ENCODE measurements at regions not wholly inside any gene's neighbourhood (a gene's known extent, or its start where the extent isn't known, plus 50 kb on each side); places are given as distances from the start of the nearest gene placed in this dataset.
"Not testable (repeated sequence)": the region's sequence is repeated elsewhere in the genome, so short reads cannot be mapped to it uniquely, and the experiment has no call there.

DNA sequence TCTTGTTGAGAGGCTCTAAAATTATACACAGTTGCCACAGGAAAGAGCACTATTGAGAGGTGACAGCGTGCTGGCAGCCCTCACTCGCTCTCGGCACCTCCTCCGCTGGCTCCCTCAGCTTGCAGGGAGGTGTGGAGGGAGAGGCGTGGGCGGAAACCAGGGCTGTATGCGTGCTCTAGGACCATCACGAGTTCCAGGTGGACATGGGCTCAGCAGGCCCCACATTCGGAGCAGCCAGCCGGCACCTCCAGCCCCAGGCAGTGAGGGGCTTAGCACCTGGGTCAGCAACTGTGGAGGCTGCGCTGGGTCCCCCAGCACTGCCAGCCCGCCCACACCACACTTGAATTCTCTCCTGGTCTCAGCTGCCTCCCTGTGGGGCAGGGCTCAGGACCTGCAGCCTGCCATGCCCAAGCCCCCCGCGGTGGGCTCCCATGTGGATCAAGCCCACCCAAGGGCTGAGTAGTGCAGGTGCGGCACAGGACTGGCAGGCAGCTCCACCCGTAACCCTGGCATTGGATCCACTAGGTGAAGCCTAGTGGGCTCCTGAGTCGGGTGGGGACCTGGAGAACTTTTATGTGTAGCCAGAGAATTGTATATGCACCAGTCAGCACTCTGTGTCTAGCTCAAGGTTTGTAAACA lies 460.6 kb upstream of the ALCAM start:
- Mint-ChIP-seq H3K4me3 (no peak overlapping the region), H3K27me3 (no peaks in the 10 kb centered on the region), H3K27ac (no peak overlapping the region), H3K36me3 (peaks cover 3% of the 10 kb centered on the region), H3K9me3 (peaks cover 5 to 14% (median 7%) of the 10 kb centered on the region in 3 donors), H3K4me1 (peaks cover 0 to 5% (median 0%) of the 10 kb centered on the region in 3 donors)

GRCh38 chr3:104907507-104907906 lies 459.2 kb upstream of the ALCAM start:
- peaks cover 3 to 14% (median 4%) of the 10 kb centered on the region in 3 donors for H3K9me3 Mint-ChIP-seq
- H3K4me3 Mint-ChIP-seq: no peak overlapping the region
- peaks cover 0 to 5% (median 0%) of the 10 kb centered on the region in 3 donors for H3K4me1 Mint-ChIP-seq

GRCh38 chr3:104908761-104909160 lies 457.9 kb upstream of the ALCAM start:
- Mint-ChIP-seq H3K4me1 (peaks cover 0 to 5% (median 2%) of the 10 kb centered on the region in 3 donors), H3K9me3 (peaks cover 0 to 6% (median 3%) of the 10 kb centered on the region in 3 donors), H3K4me3 (no peak overlapping the region), H3K36me3 (no peaks in the 10 kb centered on the region), H3K27ac (no peak overlapping the region), H3K27me3 (peaks cover 2% of the 10 kb centered on the region)

More at GRCh38 chr3:104907507-104907906, 459.2 kb upstream of the ALCAM start:
- H3K27me3 Mint-ChIP-seq: no peaks in the 10 kb centered on the region
- H3K36me3 Mint-ChIP-seq: no peaks in the 10 kb centered on the region
- H3K27ac Mint-ChIP-seq: peak overlapping the region in 1 of 3 donors; percentile 16

DNA sequence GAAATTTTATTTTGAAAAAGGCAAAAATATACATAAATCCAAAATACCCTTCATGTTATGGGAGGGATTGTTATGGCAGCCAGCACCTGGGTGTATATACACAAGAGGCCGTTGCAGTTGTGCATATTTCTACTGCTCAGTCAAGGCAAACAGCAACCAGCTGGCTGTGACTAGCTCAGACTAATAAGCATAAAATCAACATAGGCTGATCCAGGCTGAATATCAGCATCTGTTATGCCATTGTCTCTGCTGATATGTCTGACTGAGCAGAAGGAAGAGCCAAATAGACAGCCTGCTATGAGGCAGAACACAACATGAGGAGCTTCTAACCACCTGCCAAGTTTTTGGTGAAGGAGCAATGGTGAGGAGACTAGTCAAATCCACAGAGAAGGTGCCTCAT lies 457.5 kb upstream of the ALCAM start:
- Mint-ChIP-seq H3K27me3 (peaks cover 2% of the 10 kb centered on the region), H3K27ac (no peak overlapping the region), H3K4me3 (no peak overlapping the region), H3K36me3 (no peaks in the 10 kb centered on the region), H3K9me3 (peaks cover 0 to 6% (median 3%) of the 10 kb centered on the region in 3 donors), H3K4me1 (peaks cover 0 to 5% (median 2%) of the 10 kb centered on the region in 3 donors)

DNA sequence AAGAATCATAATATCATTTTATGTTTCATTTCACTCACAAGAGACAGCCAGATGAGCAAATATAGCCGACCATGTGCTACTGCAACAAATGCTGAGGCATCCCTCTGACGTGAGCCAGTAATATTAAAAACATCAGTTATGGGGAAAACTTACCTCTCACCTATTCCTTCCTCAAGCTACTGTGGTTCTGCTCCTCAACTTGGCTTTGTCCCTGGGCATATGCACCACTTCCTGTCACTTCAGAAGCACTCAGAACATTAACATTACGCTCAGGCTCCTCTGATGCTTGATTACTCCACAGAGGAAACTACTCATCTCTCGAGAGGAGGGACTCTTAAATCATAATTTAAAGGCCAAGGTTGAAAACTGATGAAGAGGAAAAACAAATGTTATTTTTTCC lies 457.0 kb upstream of the ALCAM start:
- Mint-ChIP-seq H3K4me3 (no peak overlapping the region), H3K27me3 (peaks cover 2% of the 10 kb centered on the region)

DNA sequence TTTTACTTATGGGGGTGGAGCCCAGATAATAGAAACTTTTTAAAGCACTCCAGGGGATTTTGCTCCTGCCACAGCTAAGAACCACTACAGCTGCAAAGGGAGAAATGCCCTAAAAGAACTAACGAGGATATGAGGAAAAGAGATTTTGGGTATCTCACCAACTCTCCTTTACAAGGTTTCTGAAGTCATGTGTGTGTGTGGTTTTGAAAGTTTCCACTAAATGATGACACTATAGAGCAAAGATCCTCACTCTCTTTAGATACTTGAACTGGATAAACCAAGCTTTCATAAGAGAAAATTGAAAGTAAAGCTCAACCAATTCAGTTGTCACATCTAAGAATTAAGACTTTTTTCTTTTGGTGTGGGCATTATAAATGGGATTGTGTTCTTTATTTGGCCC lies 455.3 kb upstream of the ALCAM start:
- Mint-ChIP-seq H3K9me3 (peaks cover 0 to 3% (median 0%) of the 10 kb centered on the region in 3 donors), H3K4me1 (peaks cover 0 to 5% (median 2%) of the 10 kb centered on the region in 3 donors), H3K4me3 (no peak overlapping the region), H3K27me3 (peaks cover 2% of the 10 kb centered on the region), H3K36me3 (no peaks in the 10 kb centered on the region), H3K27ac (no peak overlapping the region)

More for the DNA sequence above, 457.0 kb upstream of the ALCAM start:
- H3K9me3 Mint-ChIP-seq: peaks cover 0 to 3% (median 0%) of the 10 kb centered on the region in 3 donors
- H3K4me1 Mint-ChIP-seq: peaks cover 0 to 5% (median 2%) of the 10 kb centered on the region in 3 donors
- H3K27ac Mint-ChIP-seq: no peak overlapping the region
- no peaks in the 10 kb centered on the region for H3K36me3 Mint-ChIP-seq

DNA sequence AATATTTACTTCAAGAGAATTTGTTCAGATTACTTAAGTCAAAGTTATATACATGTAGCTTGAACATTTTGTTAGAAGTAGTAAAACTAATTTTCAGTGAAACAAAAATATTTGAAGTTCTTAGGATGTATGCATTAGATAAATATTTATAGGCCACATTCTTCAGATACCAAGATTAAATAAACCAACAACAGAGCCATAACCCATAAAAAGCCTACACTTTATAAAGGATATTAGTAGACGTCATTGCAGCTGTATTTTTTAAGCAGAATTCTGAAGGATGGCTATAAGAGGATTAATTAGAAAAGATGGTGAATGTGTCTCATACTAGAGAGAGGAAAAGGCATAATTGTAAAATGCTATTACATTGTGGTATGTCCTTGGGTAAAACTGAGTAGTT lies 449.7 kb upstream of the ALCAM start:
- Mint-ChIP-seq H3K27ac (no peak overlapping the region), H3K36me3 (no peaks in the 10 kb centered on the region), H3K4me1 (peaks cover 0 to 2% (median 0%) of the 10 kb centered on the region in 3 donors), H3K4me3 (no peak overlapping the region), H3K27me3 (peaks cover 2% of the 10 kb centered on the region), H3K9me3 (peaks cover 0 to 11% (median 9%) of the 10 kb centered on the region in 3 donors)

- Mint-ChIP-seq H3K27ac (no peak overlapping the region), H3K4me1 (no peaks in the 10 kb centered on the region), H3K9me3 (peaks cover 2 to 11% (median 9%) of the 10 kb centered on the region in 3 donors), H3K4me3 (no peak overlapping the region), H3K36me3 (no peaks in the 10 kb centered on the region), H3K27me3 (peaks cover 1% of the 10 kb centered on the region)
These were observed 446.2 kb upstream of the ALCAM start for GRCh38 chr3:104920512-104920911.

DNA sequence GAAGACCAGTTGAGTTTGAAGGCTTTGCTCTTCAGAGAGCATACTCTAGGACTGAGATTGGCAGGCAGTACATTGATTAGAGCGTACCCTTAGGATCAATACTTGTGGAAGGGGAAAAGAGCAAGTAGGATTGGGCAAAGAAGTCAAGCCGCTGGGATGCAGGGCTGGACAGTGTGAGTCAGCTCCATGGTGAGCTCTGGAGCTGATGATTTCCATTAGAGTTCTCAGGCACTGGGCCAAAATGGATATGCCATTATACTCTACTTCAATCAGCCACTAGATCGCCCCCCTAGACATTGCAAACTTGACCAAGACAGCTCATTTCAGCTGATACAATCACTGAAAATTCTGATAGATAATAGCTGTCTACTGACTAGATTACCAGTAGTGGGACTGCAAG lies 432.7 kb upstream of the ALCAM start:
- Mint-ChIP-seq H3K4me3 (no peak overlapping the region), H3K9me3 (peaks cover 0 to 6% (median 0%) of the 10 kb centered on the region in 3 donors), H3K4me1 (no peaks in the 10 kb centered on the region), H3K27ac (no peak overlapping the region), H3K27me3 (peaks cover 2% of the 10 kb centered on the region), H3K36me3 (peaks cover 3% of the 10 kb centered on the region)

GRCh38 chr3:104935613-104936012 lies 431.1 kb upstream of the ALCAM start:
- no peaks in the 10 kb centered on the region for H3K4me1 Mint-ChIP-seq
- H3K27me3 Mint-ChIP-seq: peaks cover 2% of the 10 kb centered on the region
- no peak overlapping the region for H3K4me3 Mint-ChIP-seq
- H3K27ac Mint-ChIP-seq: no peak overlapping the region
- H3K9me3 Mint-ChIP-seq: peaks cover 0 to 4% (median 0%) of the 10 kb centered on the region in 3 donors
- peaks cover 3% of the 10 kb centered on the region for H3K36me3 Mint-ChIP-seq

DNA sequence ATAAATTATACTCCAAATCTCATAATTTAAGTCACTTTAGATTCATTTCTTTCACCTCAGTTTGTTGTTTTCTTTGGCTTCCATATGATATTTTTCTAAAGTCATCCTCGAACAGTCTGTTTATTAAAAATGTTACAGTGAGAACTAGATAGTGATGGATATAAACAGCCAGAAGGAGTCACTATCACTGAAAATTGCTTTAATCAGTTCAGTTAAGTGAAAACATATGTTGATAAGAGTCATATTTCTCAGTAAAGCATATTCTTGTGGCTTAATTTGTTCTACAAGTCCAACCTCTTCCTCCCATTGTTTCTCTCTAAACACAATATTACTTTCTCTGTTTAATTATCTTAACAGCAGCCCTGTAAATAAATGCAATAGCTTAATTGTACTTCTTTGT lies 427.5 kb upstream of the ALCAM start:
- Mint-ChIP-seq H3K4me3 (no peak overlapping the region), H3K36me3 (peaks cover 3% of the 10 kb centered on the region), H3K9me3 (peaks cover 0 to 2% (median 0%) of the 10 kb centered on the region in 3 donors), H3K27me3 (peaks cover 2% of the 10 kb centered on the region), H3K4me1 (no peaks in the 10 kb centered on the region), H3K27ac (no peak overlapping the region)

- no peaks in the 10 kb centered on the region for H3K36me3 Mint-ChIP-seq
- no peak overlapping the region for H3K4me3 Mint-ChIP-seq
- H3K9me3 Mint-ChIP-seq: peaks cover 0 to 4% (median 4%) of the 10 kb centered on the region in 3 donors
- no peak overlapping the region for H3K27ac Mint-ChIP-seq
- H3K4me1 Mint-ChIP-seq: no peaks in the 10 kb centered on the region
- H3K27me3 Mint-ChIP-seq: peaks cover 2% of the 10 kb centered on the region
These were observed 424.9 kb upstream of the ALCAM start for GRCh38 chr3:104941785-104942184.

DNA sequence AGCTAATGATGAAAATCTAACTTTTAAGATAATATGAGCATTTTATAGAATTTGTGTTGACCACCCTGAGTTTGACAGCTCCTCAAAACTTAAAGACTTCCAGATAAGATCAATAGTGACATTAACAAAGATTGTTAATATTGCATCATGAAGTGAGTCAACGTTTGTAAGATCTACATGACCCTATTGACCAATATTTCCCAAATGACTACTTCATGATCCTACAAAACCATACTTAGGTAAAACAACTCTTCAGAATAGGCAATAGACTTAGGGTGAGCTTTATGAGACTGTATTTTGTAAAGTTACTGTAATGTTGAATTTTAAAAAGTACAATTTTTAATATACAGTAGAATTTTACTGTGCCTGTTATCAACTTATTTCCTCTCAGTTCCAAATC lies 422.7 kb upstream of the ALCAM start:
- Mint-ChIP-seq H3K4me1 (no peaks in the 10 kb centered on the region), H3K9me3 (peaks cover 0 to 4% (median 4%) of the 10 kb centered on the region in 3 donors), H3K27ac (no peak overlapping the region), H3K27me3 (no peaks in the 10 kb centered on the region), H3K4me3 (no peak overlapping the region), H3K36me3 (no peaks in the 10 kb centered on the region)

DNA sequence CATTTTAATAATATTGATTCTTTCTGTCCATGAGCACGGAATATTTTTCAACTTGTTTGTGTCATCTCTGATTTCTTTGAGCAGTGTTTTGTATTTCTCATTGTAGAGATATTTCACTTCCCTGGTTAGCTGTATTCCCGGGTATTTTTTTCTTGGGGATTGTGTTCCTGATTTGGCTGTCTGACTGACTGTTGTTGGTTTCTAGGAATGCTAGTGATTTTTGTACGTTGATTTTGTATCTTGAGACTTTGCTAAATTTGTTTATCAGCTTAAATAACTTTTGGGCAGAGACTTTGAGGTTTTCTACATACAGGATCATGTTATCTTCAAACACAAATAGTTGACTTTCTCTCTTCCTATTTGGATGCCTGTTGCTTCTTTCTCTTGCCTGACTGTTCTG lies 418.8 kb upstream of the ALCAM start:
- H3K9me3 Mint-ChIP-seq: peaks cover 2 to 4% (median 4%) of the 10 kb centered on the region in 3 donors
- H3K27me3 Mint-ChIP-seq: peaks cover 4% of the 10 kb centered on the region
- peaks cover 2% of the 10 kb centered on the region for H3K36me3 Mint-ChIP-seq
- no peaks in the 10 kb centered on the region for H3K4me1 Mint-ChIP-seq
- no peak overlapping the region for H3K27ac Mint-ChIP-seq
- no peak overlapping the region for H3K4me3 Mint-ChIP-seq

DNA sequence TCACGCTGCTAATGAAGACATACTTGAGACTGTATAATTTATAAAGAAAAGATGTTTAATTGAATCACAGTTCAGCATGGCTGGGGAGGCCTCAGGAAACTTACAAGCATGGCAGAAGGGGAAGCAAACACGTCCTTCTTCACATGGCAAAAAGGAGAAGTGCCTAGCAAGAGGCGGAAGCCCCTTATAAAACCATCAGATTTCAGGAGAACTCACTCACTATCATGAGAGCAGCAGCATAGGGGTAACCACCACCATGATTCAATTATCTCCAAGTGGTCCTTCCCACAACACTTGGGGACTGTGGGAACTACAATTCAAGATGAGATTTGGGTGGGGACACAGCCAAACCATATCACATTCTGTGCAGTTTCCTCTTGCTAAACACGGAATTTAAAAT lies 416.9 kb upstream of the ALCAM start:
- H3K9me3 Mint-ChIP-seq, H3K4me3 Mint-ChIP-seq, H3K36me3 Mint-ChIP-seq, H3K27me3 Mint-ChIP-seq, H3K4me1 Mint-ChIP-seq, H3K27ac Mint-ChIP-seq: not testable (repeated sequence)

- Mint-ChIP-seq H3K4me3 (no peak overlapping the region), H3K4me1 (no peaks in the 10 kb centered on the region), H3K27me3 (peaks cover 5% of the 10 kb centered on the region), H3K27ac (no peak overlapping the region), H3K9me3 (peaks cover 0 to 2% (median 0%) of the 10 kb centered on the region in 3 donors), H3K36me3 (peaks cover 2% of the 10 kb centered on the region)
These were observed 415.3 kb upstream of the ALCAM start for GRCh38 chr3:104951426-104951825.

Data from IgD-negative memory B cell (primary cell).